ENCODE measurements at regions not wholly inside any gene's neighbourhood (a gene's known extent, or its start where the extent isn't known, plus 50 kb on each side); places are given as distances from the start of the nearest gene placed in this dataset.

GRCh38 chr16:52742608-52743170 is 195.7 kb upstream of the TOX3 start:
- TF ChIP-seq CTCF (IDR thresholded peaks at IDR 0.05; ENCODE audit: low read length) (no peak), EZH2 (IDR thresholded peaks at IDR 0.05; ENCODE audit: borderline replicate concordance, low read length) (no peak)

Measured in OCI-LY1 (cell line).